IMR-90 (cell line): ENCODE measurements at regions not wholly inside any gene's neighbourhood (a gene's known extent, or its start where the extent isn't known, plus 50 kb on each side); places are given as distances from the start of the nearest gene placed in this dataset.

Experiments used
- ATAC-seq: fragments of 200-7000 bp; cut with Tn5 transposase; 2 replicates; pipeline ENCODE4 v1.9.1; 2020; ENCODE audit warnings: low read depth, mild to moderate bottlenecking, moderate library complexity
- BruUV-seq: library from RNA; stranded (reverse); fragments of 400-500 nt; replicated peaks from 2 replicates; lab custom pipeline; 2021; lab: Mats Ljungman, UMichigan
- CTCF ChIA-PET: fragments of 300-600 bp; formaldehyde crosslinking; extraction: SDS; loops from one replicate; lab custom pipeline; 2021; ENCODE audit warnings: antibody characterized with exemption; lab: Yijun Ruan, JAX
- POLR2A ChIA-PET: fragments of 300-600 bp; sonication (Branson Sonifier 250); formaldehyde crosslinking; loops from one replicate; lab custom pipeline; 2022; ENCODE audit warnings: antibody characterized with exemption; ENCODE audit not compliant: unreplicated experiment; lab: Charles Lee
- DNase-seq: peaks from one replicate; pipeline ENCODE4 v3.0.0; 2013
- H2AFZ ChIP-seq: replicated peaks from 2 replicates; pipeline ENCODE3; 2013; ENCODE audit warnings: low read length, mild to moderate bottlenecking; ENCODE audit not compliant: poor library complexity
- H2AK5ac ChIP-seq: 2 replicates; pipeline ENCODE4 v1.6.1; 2013; ENCODE audit warnings: low read depth, low read length, inconsistent platforms
- H2AK9ac ChIP-seq: replicated peaks from 2 replicates; pipeline ENCODE3; 2013; ENCODE audit warnings: mild to moderate bottlenecking, low read depth, low read length, moderate library complexity; ENCODE audit not compliant: poor library complexity
- H2BK120ac ChIP-seq: 2 replicates; pipeline ENCODE4 v1.6.1; 2013; ENCODE audit warnings: low read depth, low read length, inconsistent platforms
- H2BK15ac ChIP-seq: 3 replicates; pipeline ENCODE4 v1.6.1; 2013; ENCODE audit warnings: low read depth, low read length, inconsistent platforms
- H2BK20ac ChIP-seq: 2 replicates; pipeline ENCODE4 v1.6.1; 2013; ENCODE audit warnings: low read depth, mild to moderate bottlenecking, inconsistent platforms, low read length, moderate library complexity
- H2BK5ac ChIP-seq: 2 replicates; pipeline ENCODE4 v1.6.1; 2013; ENCODE audit warnings: mild to moderate bottlenecking, low read depth, low read length, inconsistent platforms; ENCODE audit not compliant: poor library complexity, severe bottlenecking
- H3K14ac ChIP-seq: replicated peaks from 2 replicates; pipeline ENCODE4 v1.6.1; 2013; ENCODE audit warnings: low read depth, low read length, inconsistent platforms
- H3K18ac ChIP-seq: 2 replicates; pipeline ENCODE4 v1.6.1; 2013; ENCODE audit warnings: low read depth, low read length, control low read depth
- H3K23ac ChIP-seq: 2 replicates; pipeline ENCODE4 v1.6.1; 2013; ENCODE audit warnings: low read depth, low read length, inconsistent platforms
- H3K27ac ChIP-seq: 2 replicates; pipeline ENCODE4 v1.5.1; 2013; ENCODE audit warnings: mild to moderate bottlenecking, control low read depth, low read length; ENCODE audit not compliant: insufficient read depth
- H3K27me3 ChIP-seq: 2 replicates; pipeline ENCODE4 v1.6.1; 2013; ENCODE audit warnings: low read length; ENCODE audit not compliant: control insufficient read depth, insufficient read depth
- H3K36me3 ChIP-seq: 2 replicates; pipeline ENCODE4 v1.6.1; 2013; ENCODE audit warnings: low read length, mixed read lengths; ENCODE audit not compliant: control insufficient read depth, insufficient read depth
- H3K4ac ChIP-seq: 2 replicates; pipeline ENCODE4 v1.6.1; 2013; ENCODE audit warnings: low read depth, low read length, inconsistent platforms
- H3K4me1 ChIP-seq: 2 replicates; pipeline ENCODE4 v1.6.1; 2013; ENCODE audit warnings: low read length, mixed read lengths; ENCODE audit not compliant: control insufficient read depth, insufficient read depth
- H3K4me2 ChIP-seq: 2 replicates; pipeline ENCODE4 v1.6.1; 2013; ENCODE audit warnings: low read depth, mild to moderate bottlenecking, control low read depth, low read length, moderate library complexity
- H3K4me3 ChIP-seq: 2 replicates; pipeline ENCODE4 v1.5.1; 2013; ENCODE audit warnings: low read depth, mild to moderate bottlenecking, control low read depth, low read length, moderate library complexity; ENCODE audit not compliant: insufficient read depth
- H3K56ac ChIP-seq: 2 replicates; pipeline ENCODE4 v1.6.1; 2013; ENCODE audit warnings: low read length, inconsistent platforms; ENCODE audit not compliant: insufficient read depth; ENCODE audit errors: extremely low read depth
- H3K79me1 ChIP-seq, 2 experiments: 2 replicates each; pipeline ENCODE4 v1.6.1; 2013; ENCODE audit warnings: low read length in 2 of 2, inconsistent platforms in 1 of 2, low read depth in 1 of 2
- H3K9ac ChIP-seq: 2 replicates; pipeline ENCODE4 v1.6.1; 2013; ENCODE audit warnings: low read depth, low read length, control low read depth
- H3K9me1 ChIP-seq: 2 replicates; pipeline ENCODE4 v1.6.1; 2013; ENCODE audit warnings: low read length, inconsistent platforms; ENCODE audit not compliant: insufficient read depth
- H3K9me3 ChIP-seq: 2 replicates; pipeline ENCODE4 v1.6.1; 2013; ENCODE audit warnings: low read length; ENCODE audit not compliant: control insufficient read depth, insufficient read depth
- H4K20me1 ChIP-seq: 2 replicates; pipeline ENCODE4 v1.6.1; 2013; ENCODE audit warnings: low read length, inconsistent platforms; ENCODE audit not compliant: insufficient read depth
- H4K5ac ChIP-seq: 2 replicates; pipeline ENCODE4 v1.6.1; 2013; ENCODE audit warnings: mild to moderate bottlenecking, low read depth, low read length, control low read depth
- H4K8ac ChIP-seq, 2 experiments: 2 replicates each; pipeline ENCODE4 v1.6.1; 2013; ENCODE audit warnings: low read depth in 2 of 2, low read length in 2 of 2, control low read depth in 1 of 2, inconsistent platforms in 1 of 2
- H4K91ac ChIP-seq: 2 replicates; pipeline ENCODE4 v1.6.1; 2013; ENCODE audit warnings: low read depth, low read length, inconsistent platforms; ENCODE audit not compliant: insufficient read depth
- BHLHE40 ChIP-seq: fragments of 150-350 bp; IDR thresholded peaks from 2 replicates; pipeline ENCODE4 v1.6.1; 2016; ENCODE audit warnings: mild to moderate bottlenecking, low read depth, low read length
- USF2 ChIP-seq: fragments of 150-350 bp; IDR thresholded peaks from 2 replicates; pipeline ENCODE4 v1.6.1; 2017; ENCODE audit warnings: mild to moderate bottlenecking, antibody characterized with exemption, low read length, low read depth
- WGBS, 2 experiments: methylation state at CpG; one replicate each; pipeline versions ENCODE4 v1.1.5 to v1.1.7; 2013; ENCODE audit warnings: missing lambda C conversion rate in 2 of 2; ENCODE audit not compliant: insufficient read length in 1 of 2; ENCODE audit errors: extremely low coverage in 2 of 2; 5-methylcytosine and 5-hydroxymethylcytosine counted together
- dilution Hi-C: fragments of 300-500 bp; cut with HindIII; formaldehyde crosslinking; loops from one replicate; pipeline ENCODE4 v1.14.3; 2018; ENCODE audit warnings: low sequenced_read_pairs; ENCODE audit not compliant: unreplicated experiment
- in situ Hi-C: fragments of 300-500 bp; cut with MboI; formaldehyde crosslinking; loops from 3 replicates; pipeline ENCODE4 v1.14.3; 2019; ENCODE audit warnings: low sequenced_read_pairs, inconsistent platforms, mixed read lengths
- intact Hi-C: fragments of 100-400 bp; cut with micrococcal nuclease; formaldehyde crosslinking; loops from 2 replicates; pipeline ENCODE4 v1.10.0; 2022

GRCh38 chr10:55979203-55979602, 381.9 kb downstream of the ZWINT start:
- Histone ChIP-seq H2AK5ac (no peak overlapping the region), H3K23ac (no peak overlapping the region), H3K9ac (no peak overlapping the region), H4K91ac (no peak overlapping the region), H3K79me1 (no peaks in the 10 kb centered on the region), H3K56ac (no peak overlapping the region), H3K27me3 (no peaks in the 10 kb centered on the region), H4K20me1 (no peaks in the 10 kb centered on the region), H3K27ac (no peak overlapping the region), H2BK120ac (no peak overlapping the region), H3K4me2 (no peak overlapping the region), H2BK5ac (no peak overlapping the region), H2BK15ac (no peak overlapping the region), H3K4ac (no peak overlapping the region), H4K5ac (no peak overlapping the region), H3K9me1 (no peaks in the 10 kb centered on the region), H3K18ac (no peak overlapping the region), H3K14ac (no peak overlapping the region), H3K4me3 (no peak overlapping the region), H3K9me3 (0 out of 2 replicates have a peak, but pooled peaks cover 2% of the 10 kb centered on the region), H2AFZ (no peak overlapping the region), H3K36me3 (no peaks in the 10 kb centered on the region), H2AK9ac (no peak overlapping the region), H4K8ac (no peak overlapping the region), H3K4me1 (no peaks in the 10 kb centered on the region), H2BK20ac (no peak overlapping the region)
- intact Hi-C loops, result no loop called here
- ATAC-seq, result no peak
- TF ChIP-seq BHLHE40 (no peak), USF2 (no peak)
- in situ Hi-C loops, result no loop called here
- POLR2A ChIA-PET, result no interaction called here
- CTCF ChIA-PET, result no interaction called here
- dilution Hi-C loops, result no loop called here
- DNase-seq, result no peak
- 0% methylated on average over 1 of the region's 2 CpGs; no CpG with 5 or more reads in 1 of the 2 experiments for WGBS, 2 experiments
- no TSS peak for BruUV-seq
